ENCODE measurements at regions not wholly inside any gene's neighbourhood (a gene's known extent, or its start where the extent isn't known, plus 50 kb on each side); places are given as distances from the start of the nearest gene placed in this dataset.
"Not testable (repeated sequence)": the region's sequence is repeated elsewhere in the genome, so short reads cannot be mapped to it uniquely, and the experiment has no call there.

GRCh38 chr6:166253778-166254204 lies 54.4 kb downstream of the PRR18 start:
- peak; percentile 37 for DNase-seq

- peak; percentile 71 for DNase-seq
Measured at GRCh38 chr6:166253281-166253681, 54.9 kb downstream of the PRR18 start.

- no peak for DNase-seq
Measured at GRCh38 chr6:166252601-166253000, 55.6 kb downstream of the PRR18 start.

GRCh38 chr6:166251655-166252054 lies 56.5 kb downstream of the PRR18 start:
- DNase-seq = no peak

- peak; percentile 27 for DNase-seq
Measured at GRCh38 chr6:166251211-166251610, 57.0 kb downstream of the PRR18 start.

GRCh38 chr6:166249061-166249785 lies 59.0 kb downstream of the PRR18 start:
- DNase-seq = not testable (repeated sequence)

- no peak for DNase-seq
Measured at GRCh38 chr6:166245148-166245547, 63.0 kb downstream of the PRR18 start.

GRCh38 chr6:166244353-166245045 lies 63.7 kb downstream of the PRR18 start:
- no peak for DNase-seq

GRCh38 chr6:166242888-166243287 lies 65.3 kb downstream of the PRR18 start:
- DNase-seq = no peak

GRCh38 chr6:166241974-166242373 lies 66.2 kb downstream of the PRR18 start:
- no peak for DNase-seq

GRCh38 chr6:166240889-166241288 lies 67.3 kb downstream of the PRR18 start:
- DNase-seq = no peak

GRCh38 chr6:166237617-166238016 lies 70.0 kb upstream of the TBXT start:
- no peak for DNase-seq

- DNase-seq = peak; percentile 18
Measured at GRCh38 chr6:166236596-166236995, 68.9 kb upstream of the TBXT start.

- DNase-seq = no peak
Measured at GRCh38 chr6:166235666-166236292, 68.1 kb upstream of the TBXT start.

GRCh38 chr6:166231181-166231580 lies 63.5 kb upstream of the TBXT start:
- not testable (repeated sequence) for DNase-seq

GRCh38 chr6:166228839-166229528 lies 61.3 kb upstream of the TBXT start:
- DNase-seq = no peak

- no peak for DNase-seq
Measured at GRCh38 chr6:166228425-166228824, 60.8 kb upstream of the TBXT start.

- peak; percentile 54 for DNase-seq
Measured at GRCh38 chr6:166223079-166223478, 55.4 kb upstream of the TBXT start.

- no peak for DNase-seq
Measured at GRCh38 chr6:166222631-166223030, 55.0 kb upstream of the TBXT start.

- DNase-seq = no peak
Measured at GRCh38 chr6:166221636-166222035, 54.0 kb upstream of the TBXT start.

- DNase-seq = no peak
Measured at GRCh38 chr6:166221040-166221439, 53.4 kb upstream of the TBXT start.
